BJ (cell line): ENCODE measurements at regions not wholly inside any gene's neighbourhood (a gene's known extent, or its start where the extent isn't known, plus 50 kb on each side); places are given as distances from the start of the nearest gene placed in this dataset.

ENCODE experiments used
- CTCF ChIA-PET: fragments of 350-600 bp; formaldehyde crosslinking; extraction: SDS; loops from one replicate; lab custom pipeline; 2021; ENCODE audit warnings: antibody characterized with exemption, inconsistent platforms; lab: Yijun Ruan, JAX
- POLR2A ChIA-PET: fragments of 300-600 bp; sonication (Branson Sonifier 250); formaldehyde crosslinking; extraction: SDS; loops from one replicate; lab custom pipeline; 2021; ENCODE audit warnings: antibody characterized with exemption; lab: Charles Lee
- DNase-seq: peaks from one replicate; pipeline ENCODE4 v3.0.0-alpha.2; 2011; ENCODE audit warnings: low read depth
- H3K27me3 ChIP-seq: 2 replicates; pipeline ENCODE4 v1.6.0; 2011; ENCODE audit warnings: low read length; ENCODE audit not compliant: control insufficient read depth, insufficient read depth
- H3K36me3 ChIP-seq: 2 replicates; pipeline ENCODE4 v1.5.1; 2011; ENCODE audit warnings: low read length; ENCODE audit not compliant: control insufficient read depth, insufficient read depth
- H3K4me3 ChIP-seq: 2 replicates; pipeline ENCODE4 v1.5.1; 2011; ENCODE audit warnings: low read depth, mild to moderate bottlenecking, control low read depth, low read length
- TF ChIP-seq, protein P1 (sequence below): IDR thresholded peaks from 2 replicates; pipeline ENCODE4 v1.5.1; 2011; ENCODE audit warnings: low read depth, mild to moderate bottlenecking, control low read depth, inconsistent platforms, low read length, moderate library complexity; ENCODE audit not compliant: insufficient read depth

DNA sequence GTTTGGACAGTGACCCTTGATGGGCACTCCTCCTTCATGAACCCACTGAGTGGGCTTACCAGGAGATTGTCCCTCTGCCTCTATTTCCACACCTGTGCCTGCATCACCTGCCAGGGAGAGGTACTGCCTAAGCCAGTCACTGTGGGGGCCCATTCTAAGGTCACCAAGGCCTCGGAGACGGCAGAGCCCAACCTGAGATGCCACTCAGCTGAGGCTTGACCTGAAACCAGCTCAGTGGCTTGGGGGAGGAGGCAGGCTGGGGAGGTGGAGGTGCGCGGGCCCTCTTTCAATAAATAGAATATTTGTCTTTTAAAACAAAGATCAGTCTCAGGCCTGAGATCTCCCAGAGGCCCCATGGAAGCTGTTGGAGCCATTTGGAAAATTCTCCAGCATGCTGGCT lies 84.5 kb downstream of the DHCR7 start:
- TF ChIP-seq, protein P1, sequence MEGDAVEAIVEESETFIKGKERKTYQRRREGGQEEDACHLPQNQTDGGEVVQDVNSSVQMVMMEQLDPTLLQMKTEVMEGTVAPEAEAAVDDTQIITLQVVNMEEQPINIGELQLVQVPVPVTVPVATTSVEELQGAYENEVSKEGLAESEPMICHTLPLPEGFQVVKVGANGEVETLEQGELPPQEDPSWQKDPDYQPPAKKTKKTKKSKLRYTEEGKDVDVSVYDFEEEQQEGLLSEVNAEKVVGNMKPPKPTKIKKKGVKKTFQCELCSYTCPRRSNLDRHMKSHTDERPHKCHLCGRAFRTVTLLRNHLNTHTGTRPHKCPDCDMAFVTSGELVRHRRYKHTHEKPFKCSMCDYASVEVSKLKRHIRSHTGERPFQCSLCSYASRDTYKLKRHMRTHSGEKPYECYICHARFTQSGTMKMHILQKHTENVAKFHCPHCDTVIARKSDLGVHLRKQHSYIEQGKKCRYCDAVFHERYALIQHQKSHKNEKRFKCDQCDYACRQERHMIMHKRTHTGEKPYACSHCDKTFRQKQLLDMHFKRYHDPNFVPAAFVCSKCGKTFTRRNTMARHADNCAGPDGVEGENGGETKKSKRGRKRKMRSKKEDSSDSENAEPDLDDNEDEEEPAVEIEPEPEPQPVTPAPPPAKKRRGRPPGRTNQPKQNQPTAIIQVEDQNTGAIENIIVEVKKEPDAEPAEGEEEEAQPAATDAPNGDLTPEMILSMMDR, result no peak
- POLR2A ChIA-PET, result no interaction called here
- CTCF ChIA-PET, result interaction anchor here (1.8 kb wide), 1 partner anchor 9 kb away, joined by 5 read pairs; no protein-coding TSS in a partner anchor

GRCh38 chr11:71358963-71359567 lies 89.1 kb downstream of the DHCR7 start:
- DNase-seq, result no peak
- ChIA-PET CTCF (interaction anchor here (2.4 to 3.1 kb wide), 2 partner anchors 13 to 15 kb away, joined by 6 to 10 read pairs; no protein-coding TSS in a partner anchor), POLR2A (no interaction called here)
- H3K36me3 ChIP-seq, result no peaks in the 10 kb centered on the region
- TF ChIP-seq, protein P1, result no peak
- no peaks in the 10 kb centered on the region; the same call in 1 of the 2 replicates for H3K27me3 ChIP-seq
- H3K4me3 ChIP-seq, result no peak overlapping the region

More for the DNA sequence above, 84.5 kb downstream of the DHCR7 start:
- H3K36me3 ChIP-seq, result no peaks in the 10 kb centered on the region
- no peak overlapping the region for H3K4me3 ChIP-seq
- no peaks in the 10 kb centered on the region for H3K27me3 ChIP-seq
- no peak for DNase-seq

- no peaks in the 10 kb centered on the region; the same call in 1 of the 2 replicates for H3K27me3 ChIP-seq
- no peaks in the 10 kb centered on the region for H3K36me3 ChIP-seq
- no peak for DNase-seq
- POLR2A ChIA-PET, result no interaction called here
- TF ChIP-seq, protein P1, result no peak
- H3K4me3 ChIP-seq, result no peak overlapping the region
- CTCF ChIA-PET, result interaction anchor here (3.1 kb wide), 1 partner anchor 14 kb away, joined by 10 read pairs; no protein-coding TSS in a partner anchor
Measured at GRCh38 chr11:71358122-71358728, 90.0 kb downstream of the DHCR7 start.

GRCh38 chr11:71357414-71357813 lies 90.8 kb downstream of the DHCR7 start:
- no peak for DNase-seq
- no peaks in the 10 kb centered on the region; the same call in 1 of the 2 replicates for H3K27me3 ChIP-seq
- POLR2A ChIA-PET, result no interaction called here
- H3K4me3 ChIP-seq, result no peak overlapping the region
- H3K36me3 ChIP-seq, result no peaks in the 10 kb centered on the region
- CTCF ChIA-PET, result no interaction called here
- TF ChIP-seq, protein P1, result no peak

- ChIA-PET CTCF (no interaction called here), POLR2A (no interaction called here)
- TF ChIP-seq, protein P1, result no peak
- no peak overlapping the region for H3K4me3 ChIP-seq
- no peaks in the 10 kb centered on the region; the same call in 1 of the 2 replicates for H3K27me3 ChIP-seq
- no peaks in the 10 kb centered on the region for H3K36me3 ChIP-seq
- DNase-seq, result no peak
Measured at GRCh38 chr11:71356904-71357303, 91.3 kb downstream of the DHCR7 start.
